Gastroesophageal sphincter (tissue), 4 donors: ENCODE measurements at regions not wholly inside any gene's neighbourhood (a gene's known extent, or its start where the extent isn't known, plus 50 kb on each side); places are given as distances from the start of the nearest gene placed in this dataset.

ENCODE experiments used
- ATAC-seq: fragments of 150-250 bp; one replicate; pipeline ENCODE4 v1.9.1; 2016; ENCODE audit warnings: mild to moderate bottlenecking, moderate library complexity
- H3K27ac ChIP-seq, 4 donors: fragments of 200-600 bp; sonication (generic) in 3 of 4; 1 replicate in 3 of 4; 2 replicates in 1 of 4; pipeline ENCODE4 v1.5.1; 2016 to 2019
- H3K27me3 ChIP-seq: fragments of 200-600 bp; sonication (generic); one replicate; pipeline ENCODE4 v1.5.1; 2019
- H3K36me3 ChIP-seq, 2 donors: fragments of 200-600 bp; sonication (generic); one replicate each; pipeline ENCODE4 v1.5.1; 2019; ENCODE audit warnings: control low read depth in 1 of 2
- H3K4me1 ChIP-seq, 3 donors: fragments of 200-600 bp; sonication (generic); 1 replicate in 2 of 3; 2 replicates in 1 of 3; pipeline ENCODE4 v1.5.1; 2016 to 2019; ENCODE audit warnings: control low read depth in 2 of 3
- H3K4me3 ChIP-seq, 2 donors: fragments of 200-600 bp; sonication (generic); one replicate each; pipeline ENCODE4 v1.5.1; 2019; ENCODE audit warnings: mild to moderate bottlenecking in 1 of 2, moderate library complexity in 1 of 2
- H3K9me3 ChIP-seq, 3 donors: fragments of 200-600 bp; sonication (generic); one replicate each; pipeline ENCODE4 v1.5.1; 2017 to 2019; ENCODE audit warnings: control low read depth in 2 of 3
- EP300 ChIP-seq: sonication (generic); formaldehyde crosslinking; IDR thresholded peaks from one replicate; pipeline ENCODE4 v1.6.1; 2017; ENCODE audit warnings: antibody characterized with exemption, mild to moderate bottlenecking
- POLR2A ChIP-seq, 2 donors: fragments of 450-650 bp; IDR thresholded peaks; one replicate each; pipeline ENCODE4 v1.6.1; 2017; ENCODE audit warnings: antibody characterized with exemption in 2 of 2, mild to moderate bottlenecking in 2 of 2, moderate library complexity in 1 of 2
- POLR2AphosphoS5 ChIP-seq: sonication (generic); formaldehyde crosslinking; IDR thresholded peaks from one replicate; pipeline ENCODE4 v1.6.1; 2017; ENCODE audit warnings: antibody characterized with exemption
- WGBS, 2 donors: methylation state at CpG; one replicate each; pipeline ENCODE4 v1.1.5; 2018; ENCODE audit warnings: low coverage in 1 of 2; 5-methylcytosine and 5-hydroxymethylcytosine counted together
- TF ChIP-seq, protein P1 (sequence below), 4 experiments: fragments of 200-600 bp in 2 of 4; fragments of 450-650 bp in 2 of 4; sonication (generic) in 1 of 4; IDR thresholded peaks; one replicate each; pipeline ENCODE4 v1.5.1; 2017 to 2019; ENCODE audit warnings: antibody characterized with exemption in 4 of 4, mild to moderate bottlenecking in 2 of 4, moderate library complexity in 2 of 4

DNA sequence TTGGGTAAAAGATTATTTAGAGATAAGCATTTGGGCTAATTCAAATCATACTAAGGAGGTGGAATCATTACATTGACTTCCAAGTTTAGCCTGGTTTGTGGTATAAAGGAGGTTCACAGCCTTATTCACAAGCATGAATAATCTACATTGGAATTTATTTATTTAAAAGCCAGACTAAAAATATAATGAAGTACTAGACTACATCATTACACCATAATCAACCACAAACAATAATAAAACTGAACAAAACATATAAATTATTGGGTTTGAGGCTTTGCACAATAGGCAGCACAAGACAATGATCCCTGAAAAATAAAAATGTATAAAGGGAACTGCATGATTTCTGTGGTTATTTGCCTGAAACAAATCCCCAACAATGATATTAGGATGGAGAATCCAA, 314.0 kb downstream of the GBA3 start:
- Histone ChIP-seq H3K4me3 (no peak overlapping the region), H3K9me3 (peaks cover 0 to 16% (median 0%) of the 10 kb centered on the region in 3 donors), H3K4me1 (no peaks in the 10 kb centered on the region), H3K36me3 (no peaks in the 10 kb centered on the region), H3K27me3 (no peaks in the 10 kb centered on the region), H3K27ac (no peak overlapping the region)
- no peak for ATAC-seq
- no peak for TF ChIP-seq EP300
- no peak for TF ChIP-seq POLR2AphosphoS5
- TF ChIP-seq, protein P1, sequence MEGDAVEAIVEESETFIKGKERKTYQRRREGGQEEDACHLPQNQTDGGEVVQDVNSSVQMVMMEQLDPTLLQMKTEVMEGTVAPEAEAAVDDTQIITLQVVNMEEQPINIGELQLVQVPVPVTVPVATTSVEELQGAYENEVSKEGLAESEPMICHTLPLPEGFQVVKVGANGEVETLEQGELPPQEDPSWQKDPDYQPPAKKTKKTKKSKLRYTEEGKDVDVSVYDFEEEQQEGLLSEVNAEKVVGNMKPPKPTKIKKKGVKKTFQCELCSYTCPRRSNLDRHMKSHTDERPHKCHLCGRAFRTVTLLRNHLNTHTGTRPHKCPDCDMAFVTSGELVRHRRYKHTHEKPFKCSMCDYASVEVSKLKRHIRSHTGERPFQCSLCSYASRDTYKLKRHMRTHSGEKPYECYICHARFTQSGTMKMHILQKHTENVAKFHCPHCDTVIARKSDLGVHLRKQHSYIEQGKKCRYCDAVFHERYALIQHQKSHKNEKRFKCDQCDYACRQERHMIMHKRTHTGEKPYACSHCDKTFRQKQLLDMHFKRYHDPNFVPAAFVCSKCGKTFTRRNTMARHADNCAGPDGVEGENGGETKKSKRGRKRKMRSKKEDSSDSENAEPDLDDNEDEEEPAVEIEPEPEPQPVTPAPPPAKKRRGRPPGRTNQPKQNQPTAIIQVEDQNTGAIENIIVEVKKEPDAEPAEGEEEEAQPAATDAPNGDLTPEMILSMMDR (IDR thresholded peaks at IDR 0.05): no peak
- TF ChIP-seq POLR2A (IDR thresholded peaks at IDR 0.05): no peak

DNA sequence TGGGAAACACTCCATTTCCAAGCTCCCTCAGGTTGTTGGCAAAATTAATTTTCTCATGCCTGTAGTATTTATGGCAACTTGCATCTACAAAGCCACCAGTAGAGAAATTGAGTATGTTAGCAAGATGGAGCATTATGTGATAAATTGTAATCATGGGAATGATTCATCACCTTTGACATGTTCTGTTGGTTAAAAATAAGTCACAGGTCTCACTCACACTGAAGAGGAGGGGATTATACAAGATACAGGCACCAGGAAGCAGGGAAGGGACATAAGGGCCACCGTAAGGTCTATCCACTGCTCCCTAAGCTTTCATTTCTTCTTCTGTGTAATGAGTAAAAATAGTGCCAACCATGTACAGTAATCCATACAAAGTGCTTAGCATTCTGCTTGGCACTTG, 313.0 kb downstream of the GBA3 start:
- no peaks in the 10 kb centered on the region for H3K27me3 ChIP-seq
- 79 to 100% methylated on average over 1 of the region's 1 CpG for WGBS, 2 donors
- TF ChIP-seq POLR2A (IDR thresholded peaks at IDR 0.05): no peak
- no peak overlapping the region for H3K4me3 ChIP-seq
- ATAC-seq: no peak
- no peaks in the 10 kb centered on the region for H3K36me3 ChIP-seq
- no peak overlapping the region for H3K27ac ChIP-seq
- peaks cover 0 to 16% (median 0%) of the 10 kb centered on the region in 3 donors for H3K9me3 ChIP-seq
- H3K4me1 ChIP-seq: no peaks in the 10 kb centered on the region

DNA sequence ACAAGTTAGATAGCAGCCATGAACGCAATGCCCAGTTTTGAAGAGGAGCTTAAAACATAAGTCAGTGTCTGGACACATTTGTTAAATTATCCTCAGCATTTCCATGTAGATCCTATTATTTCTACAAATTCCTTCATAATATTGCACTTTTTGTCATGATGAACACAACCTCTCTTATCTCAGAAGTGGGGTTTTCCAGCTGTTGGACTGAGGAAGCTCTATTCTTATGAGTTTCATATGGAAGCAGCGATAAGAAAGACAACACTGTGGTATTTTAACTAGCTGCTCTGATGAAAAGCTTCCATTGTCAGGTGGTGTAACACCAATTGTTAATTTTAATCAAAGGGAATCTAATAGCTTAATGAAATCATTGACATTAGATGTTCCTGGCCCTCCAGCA, 308.7 kb downstream of the GBA3 start:
- no peak for ATAC-seq
- TF ChIP-seq POLR2A (IDR thresholded peaks at IDR 0.05): no peak
- Histone ChIP-seq H3K4me3 (no peak overlapping the region), H3K27me3 (no peaks in the 10 kb centered on the region), H3K36me3 (no peaks in the 10 kb centered on the region), H3K27ac (no peak overlapping the region), H3K4me1 (no peaks in the 10 kb centered on the region), H3K9me3 (peaks cover 0 to under 1% (median 0%) of the 10 kb centered on the region in 3 donors)
- WGBS, 2 donors: 79 to 83% methylated on average over 2 of the region's 2 CpGs

DNA sequence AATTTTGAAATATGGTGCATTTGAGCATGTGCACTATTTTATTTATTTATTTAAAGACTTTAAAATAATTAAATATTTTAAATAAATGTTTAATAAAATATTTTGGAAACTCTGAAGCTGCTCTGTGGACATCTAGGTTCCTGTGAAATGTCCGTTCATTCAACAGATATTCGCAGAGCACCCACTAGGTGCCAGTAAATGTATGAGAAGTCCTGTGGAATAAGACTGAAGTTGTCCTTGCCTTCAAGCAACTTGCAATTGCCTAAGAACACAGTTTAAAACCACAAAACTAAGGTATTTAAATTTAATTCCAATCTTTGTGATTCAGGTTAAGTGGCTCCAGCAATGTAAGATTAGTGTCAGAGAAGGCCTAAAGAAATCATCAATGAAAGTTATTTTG, 306.7 kb downstream of the GBA3 start:
- Histone ChIP-seq H3K27me3 (no peaks in the 10 kb centered on the region), H3K9me3 (no peaks in the 10 kb centered on the region), H3K27ac (no peak overlapping the region), H3K36me3 (no peaks in the 10 kb centered on the region), H3K4me1 (no peaks in the 10 kb centered on the region), H3K4me3 (no peak overlapping the region)
- 83 to 85% methylated on average over 2 of the region's 2 CpGs for WGBS, 2 donors
- no peak for ATAC-seq
- TF ChIP-seq EP300 (no peak), POLR2A (IDR thresholded peaks at IDR 0.05) (no peak), POLR2AphosphoS5 (no peak)
- TF ChIP-seq, protein P1 (IDR thresholded peaks at IDR 0.05): no peak

DNA sequence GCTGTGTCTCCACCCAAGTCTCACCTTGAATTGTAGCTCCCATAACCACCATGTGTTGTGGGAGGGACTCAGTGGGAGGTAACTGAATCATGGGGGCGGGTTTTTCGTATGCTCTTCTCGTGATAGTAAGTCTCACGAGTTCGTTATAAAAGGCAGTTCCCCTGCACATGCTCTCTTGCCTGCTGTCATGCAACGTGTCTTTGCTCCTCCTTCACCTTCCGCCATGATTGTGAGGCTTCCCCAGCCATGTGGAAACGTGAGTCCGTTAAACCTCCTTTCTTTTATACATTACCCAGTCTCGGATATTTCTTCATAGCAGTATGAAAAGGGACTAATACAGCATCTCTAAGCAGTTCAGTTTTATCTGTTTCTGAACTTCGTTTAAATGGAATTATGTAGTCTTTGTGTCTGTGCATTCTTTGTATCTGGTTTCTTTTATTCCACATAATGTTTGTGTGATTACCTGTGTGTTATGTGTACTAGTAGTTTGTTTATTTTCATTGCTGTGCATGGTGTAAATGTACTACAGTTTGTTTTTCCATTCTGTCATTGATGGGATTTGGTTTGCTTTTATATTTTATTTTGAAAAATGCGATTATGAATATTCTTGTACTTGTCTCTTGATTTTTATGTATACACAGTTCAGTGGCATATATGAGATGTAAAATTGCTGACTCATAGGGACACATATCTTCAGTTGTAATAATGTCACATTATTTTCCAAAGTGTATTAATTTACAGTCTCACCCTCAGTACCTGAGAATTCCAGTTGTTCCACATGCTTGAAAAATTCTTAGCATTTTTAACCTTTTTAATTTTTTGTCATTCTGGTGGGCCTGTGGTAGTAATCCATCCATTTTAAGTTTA, 304.9 kb downstream of the GBA3 start:
- H3K36me3 ChIP-seq: no peaks in the 10 kb centered on the region

More for the DNA sequence above, 304.9 kb downstream of the GBA3 start:
- no peak for ATAC-seq
- no peaks in the 10 kb centered on the region for H3K27me3 ChIP-seq
- TF ChIP-seq POLR2AphosphoS5 (no peak), POLR2A (IDR thresholded peaks at IDR 0.05) (no peak), EP300 (no peak)
- TF ChIP-seq, protein P1 (IDR thresholded peaks at IDR 0.05): no peak
- no peaks in the 10 kb centered on the region for H3K9me3 ChIP-seq
- H3K4me1 ChIP-seq: no peaks in the 10 kb centered on the region
- no peak overlapping the region for H3K27ac ChIP-seq
- no peak overlapping the region for H3K4me3 ChIP-seq
- WGBS, 2 donors: 87 to 91% methylated on average over 12 of the region's 12 CpGs
